ENCODE measurements at regions not wholly inside any gene's neighbourhood (a gene's known extent, or its start where the extent isn't known, plus 50 kb on each side); places are given as distances from the start of the nearest gene placed in this dataset.

DNA sequence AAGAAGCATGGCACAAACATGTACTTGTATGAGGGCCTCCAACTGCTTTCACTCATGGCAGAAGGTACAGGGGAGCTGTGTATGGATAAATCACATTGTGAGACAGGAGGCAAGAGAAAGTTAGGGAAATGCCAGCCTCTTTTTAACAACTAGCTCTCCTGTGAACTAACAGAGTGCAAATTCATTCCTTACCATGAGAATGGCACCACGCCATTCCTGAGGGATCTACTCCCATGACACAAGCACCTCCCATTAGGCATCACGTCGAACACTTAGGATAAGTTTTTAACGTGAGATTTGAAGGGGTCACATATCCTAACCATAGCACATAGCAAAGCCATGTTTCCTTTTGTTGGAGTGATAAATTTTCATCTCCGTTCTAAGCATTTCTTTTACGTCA, 747.2 kb upstream of the CHD1 start:
- Histone ChIP-seq H3K27me3 (replicated peaks in 1 of 4; ENCODE audit: control extremely low read depth in 1 of 4, control insufficient read depth in 3 of 4, insufficient read depth in 4 of 4, low read length in 3 of 4) (no peaks in the 10 kb centered on the region), H3K4me2 (replicated peaks; ENCODE audit: low read depth, low read length, poor library complexity, severe bottlenecking) (no peak overlapping the region), H2AFZ (ENCODE audit: insufficient read depth, low read depth, low read length, poor library complexity, severe bottlenecking) (no peak overlapping the region), H3K36me3 (replicated peaks in 1 of 2; ENCODE audit: control extremely low read depth in 1 of 2, control insufficient read depth in 1 of 2, extremely low read depth in 1 of 2, insufficient read depth in 2 of 2, low read length in 1 of 2) (no peaks in the 10 kb centered on the region), H3K9me3 (ENCODE audit: control extremely low read depth in 1 of 3, control insufficient read depth in 2 of 3, insufficient read depth in 1 of 3, low read length in 2 of 3) (no peaks in the 10 kb centered on the region), H4K20me1 (ENCODE audit: control insufficient read depth, insufficient read depth, low read length, poor library complexity, severe bottlenecking) (no peaks in the 10 kb centered on the region), H3K9ac (ENCODE audit: low read length) (no peak overlapping the region), H3K27ac (ENCODE audit: low read length in 2 of 2) (no peak overlapping the region), H3K4me3 (ENCODE audit: control extremely low read depth in 1 of 5, extremely low read depth in 1 of 5, insufficient read depth in 1 of 5, low read depth in 2 of 5, low read length in 4 of 5) (no peak overlapping the region), H3K79me2 (ENCODE audit: control insufficient read depth, insufficient read depth, low read length) (no peaks in the 10 kb centered on the region), H3K4me1 (ENCODE audit: control insufficient read depth in 2 of 2, insufficient read depth in 2 of 2, low read length in 2 of 2) (no peaks in the 10 kb centered on the region)
- CTCF ChIA-PET = no interaction called here
- intact Hi-C loops (cut with micrococcal nuclease) = no loop called here
- H3K4me1 Mint-ChIP-seq = no peaks in the 10 kb centered on the region
- ATAC-seq (ENCODE audit: low read depth) (no peak), DNase-seq (no peak)
- H3K27me3 Mint-ChIP-seq = no peaks in the 10 kb centered on the region
- POLR2A ChIA-PET = no interaction called here
- WGBS (ENCODE audit: insufficient coverage) = no CpG with 5 or more reads among the region's 6 CpGs
- TF ChIP-seq, protein P1, sequence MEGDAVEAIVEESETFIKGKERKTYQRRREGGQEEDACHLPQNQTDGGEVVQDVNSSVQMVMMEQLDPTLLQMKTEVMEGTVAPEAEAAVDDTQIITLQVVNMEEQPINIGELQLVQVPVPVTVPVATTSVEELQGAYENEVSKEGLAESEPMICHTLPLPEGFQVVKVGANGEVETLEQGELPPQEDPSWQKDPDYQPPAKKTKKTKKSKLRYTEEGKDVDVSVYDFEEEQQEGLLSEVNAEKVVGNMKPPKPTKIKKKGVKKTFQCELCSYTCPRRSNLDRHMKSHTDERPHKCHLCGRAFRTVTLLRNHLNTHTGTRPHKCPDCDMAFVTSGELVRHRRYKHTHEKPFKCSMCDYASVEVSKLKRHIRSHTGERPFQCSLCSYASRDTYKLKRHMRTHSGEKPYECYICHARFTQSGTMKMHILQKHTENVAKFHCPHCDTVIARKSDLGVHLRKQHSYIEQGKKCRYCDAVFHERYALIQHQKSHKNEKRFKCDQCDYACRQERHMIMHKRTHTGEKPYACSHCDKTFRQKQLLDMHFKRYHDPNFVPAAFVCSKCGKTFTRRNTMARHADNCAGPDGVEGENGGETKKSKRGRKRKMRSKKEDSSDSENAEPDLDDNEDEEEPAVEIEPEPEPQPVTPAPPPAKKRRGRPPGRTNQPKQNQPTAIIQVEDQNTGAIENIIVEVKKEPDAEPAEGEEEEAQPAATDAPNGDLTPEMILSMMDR (IDR thresholded peaks at IDR 0.05) = no peak
- no peak for TF ChIP-seq EZH2 (IDR thresholded peaks at IDR 0.05; ENCODE audit: borderline replicate concordance, insufficient read depth, low read depth, low read length, poor library complexity, severe bottlenecking)
- no peak overlapping the region for H3K27ac Mint-ChIP-seq
- H3K9me3 Mint-ChIP-seq (ENCODE audit: insufficient read depth) = no peaks in the 10 kb centered on the region
- H3K4me3 Mint-ChIP-seq = no peak overlapping the region

DNA sequence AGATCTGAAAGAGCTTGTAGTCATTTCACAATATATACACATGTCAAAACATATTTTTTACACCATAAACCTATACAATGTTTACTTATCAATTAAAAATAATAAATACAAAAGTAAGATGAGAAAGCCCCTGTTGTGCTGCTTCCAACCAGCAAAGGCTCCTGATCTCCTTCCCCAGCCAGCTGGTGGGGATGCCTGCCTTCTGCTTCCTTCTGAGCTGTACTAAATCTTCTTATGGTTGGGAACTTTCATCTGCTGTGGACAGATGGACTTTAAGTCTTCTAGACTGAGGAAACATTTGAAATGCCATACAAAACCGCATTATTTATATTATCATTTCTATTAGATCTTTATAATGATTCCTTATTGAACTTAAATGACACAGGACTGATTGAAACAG, 745.3 kb upstream of the CHD1 start:
- H3K79me2 ChIP-seq (ENCODE audit: control insufficient read depth, insufficient read depth, low read length) = no peaks in the 10 kb centered on the region
- H3K36me3 ChIP-seq (replicated peaks in 1 of 2; ENCODE audit: control extremely low read depth in 1 of 2, control insufficient read depth in 1 of 2, extremely low read depth in 1 of 2, insufficient read depth in 2 of 2, low read length in 1 of 2) = no peaks in the 10 kb centered on the region
- POLR2A ChIA-PET = no interaction called here

More for the DNA sequence above, 745.3 kb upstream of the CHD1 start:
- Histone ChIP-seq H4K20me1 (ENCODE audit: control insufficient read depth, insufficient read depth, low read length, poor library complexity, severe bottlenecking) (no peaks in the 10 kb centered on the region), H3K27ac (ENCODE audit: low read length in 2 of 2) (no peak overlapping the region), H3K4me2 (replicated peaks; ENCODE audit: low read depth, low read length, poor library complexity, severe bottlenecking) (no peak overlapping the region), H3K4me3 (ENCODE audit: control extremely low read depth in 1 of 5, extremely low read depth in 1 of 5, insufficient read depth in 1 of 5, low read depth in 2 of 5, low read length in 4 of 5) (no peak overlapping the region), H3K9ac (ENCODE audit: low read length) (no peak overlapping the region), H3K27me3 (replicated peaks in 1 of 4; ENCODE audit: control extremely low read depth in 1 of 4, control insufficient read depth in 3 of 4, insufficient read depth in 4 of 4, low read length in 3 of 4) (no peaks in the 10 kb centered on the region), H2AFZ (ENCODE audit: insufficient read depth, low read depth, low read length, poor library complexity, severe bottlenecking) (no peak overlapping the region), H3K9me3 (ENCODE audit: control extremely low read depth in 1 of 3, control insufficient read depth in 2 of 3, insufficient read depth in 1 of 3, low read length in 2 of 3) (no peaks in the 10 kb centered on the region), H3K4me1 (ENCODE audit: control insufficient read depth in 2 of 2, insufficient read depth in 2 of 2, low read length in 2 of 2) (no peaks in the 10 kb centered on the region)
- TF ChIP-seq, protein P1 (IDR thresholded peaks at IDR 0.05) = no peak
- no peak for TF ChIP-seq EZH2 (IDR thresholded peaks at IDR 0.05; ENCODE audit: borderline replicate concordance, insufficient read depth, low read depth, low read length, poor library complexity, severe bottlenecking)
- Mint-ChIP-seq H3K4me1 (no peaks in the 10 kb centered on the region), H3K4me3 (no peak overlapping the region), H3K27ac (no peak overlapping the region), H3K9me3 (ENCODE audit: insufficient read depth) (no peaks in the 10 kb centered on the region), H3K27me3 (no peaks in the 10 kb centered on the region)
- DNase-seq = no peak
- intact Hi-C loops (cut with micrococcal nuclease) = no loop called here
- CTCF ChIA-PET = no interaction called here
- WGBS (ENCODE audit: insufficient coverage) = no CpG with 5 or more reads among the region's 1 CpG
- no peak for ATAC-seq (ENCODE audit: low read depth)

Measured in B cell (primary cell).